GM12878 (cell line): ENCODE measurements at regions not wholly inside any gene's neighbourhood (a gene's known extent, or its start where the extent isn't known, plus 50 kb on each side); places are given as distances from the start of the nearest gene placed in this dataset.

Source experiments
- ATAC-seq: fragments of 200-7000 bp; cut with Tn5 transposase; 3 replicates; pipeline ENCODE4 v1.9.1; 2020; ENCODE audit warnings: mild to moderate bottlenecking, moderate library complexity
- BruUV-seq: library from RNA; stranded (reverse); fragments of 400-500 nt; replicated peaks from 2 replicates; lab custom pipeline; 2021; lab: Mats Ljungman, UMichigan
- CTCF ChIA-PET: fragments of 300-600 bp; sonication (Branson Sonifier 250); formaldehyde crosslinking; extraction: SDS; loops from one replicate; lab custom pipeline; 2021; ENCODE audit warnings: inconsistent platforms; lab: Yijun Ruan, JAX
- POLR2A ChIA-PET: fragments of 350-600 bp; formaldehyde crosslinking; extraction: SDS; loops from one replicate; lab custom pipeline; 2021; ENCODE audit warnings: inconsistent platforms; lab: Charles Lee
- RAD21 ChIA-PET: fragments of 300-600 bp; sonication (Branson Sonifier 250); formaldehyde crosslinking; loops from one replicate; lab custom pipeline; 2023; ENCODE audit warnings: antibody characterized with exemption; ENCODE audit not compliant: unreplicated experiment; lab: Charles Lee
- SMC1A ChIA-PET: fragments of 300-600 bp; sonication (Branson Sonifier 250); formaldehyde crosslinking; loops from one replicate; lab custom pipeline; 2023; ENCODE audit not compliant: unreplicated experiment, uncharacterized antibody; lab: Charles Lee
- DNase-seq: peaks from one replicate; pipeline ENCODE4 v3.0.0-alpha.2; 2011; ENCODE audit warnings: low read depth, low spot score
- FAIRE-seq: peaks from 3 replicates; lab custom pipeline; 2011; peaks lifted over from hg19 to GRCh38; lab: Jason Lieb, UNC
- H2AFZ ChIP-seq: 2 replicates; pipeline ENCODE4 v1.6.0; 2011; ENCODE audit warnings: low read depth, low read length, control low read depth; ENCODE audit not compliant: control insufficient read depth
- H3K27ac ChIP-seq: 2 replicates; pipeline ENCODE4 v1.5.1; 2011; ENCODE audit warnings: control low read depth; ENCODE audit not compliant: control insufficient read depth, insufficient read depth
- H3K27me3 ChIP-seq, 2 experiments: replicated peaks in 1 of 2; 2 replicates each; pipeline versions ENCODE4 v1.6.0 to v1.6.1; 2011; ENCODE audit warnings: low read length in 1 of 2; ENCODE audit not compliant: control insufficient read depth in 2 of 2, insufficient read depth in 2 of 2
- H3K36me3 ChIP-seq, 2 experiments: 2 replicates each; pipeline ENCODE4 v1.5.1; 2011; ENCODE audit warnings: low read length in 1 of 2; ENCODE audit not compliant: control insufficient read depth in 2 of 2, insufficient read depth in 2 of 2
- H3K4me1 ChIP-seq: 2 replicates; pipeline ENCODE4 v1.6.1; 2011; ENCODE audit warnings: mild to moderate bottlenecking, low read length, moderate library complexity, mixed read lengths; ENCODE audit not compliant: control insufficient read depth, insufficient read depth
- H3K4me2 ChIP-seq: 2 replicates; pipeline ENCODE4 v1.6.0; 2011; ENCODE audit warnings: control low read depth; ENCODE audit not compliant: control insufficient read depth, insufficient read depth
- H3K4me3 ChIP-seq: fragments of 200-600 bp; sonication (generic); 2 replicates; pipeline ENCODE4 v1.5.1; 2016
- H3K79me2 ChIP-seq: 2 replicates; pipeline ENCODE4 v1.6.0; 2011; ENCODE audit warnings: low read length; ENCODE audit not compliant: control insufficient read depth, insufficient read depth
- H3K9ac ChIP-seq: 2 replicates; pipeline ENCODE4 v1.8.0; 2011; ENCODE audit warnings: low read length, control low read depth, mixed read lengths; ENCODE audit not compliant: control insufficient read depth, insufficient read depth
- H3K9me3 ChIP-seq: replicated peaks from 3 replicates; pipeline ENCODE4 v1.5.1; 2011; ENCODE audit warnings: mild to moderate bottlenecking, low read length; ENCODE audit not compliant: control insufficient read depth, insufficient read depth
- H4K20me1 ChIP-seq: 2 replicates; pipeline ENCODE4 v1.6.0; 2011; ENCODE audit not compliant: control insufficient read depth, insufficient read depth
- BHLHE40 ChIP-seq, 2 experiments: fragments of 450-650 bp in 1 of 2; IDR thresholded peaks; 2 replicates each; pipeline ENCODE4 v1.6.1; 2011 to 2017; ENCODE audit warnings: low read depth in 2 of 2, borderline replicate concordance in 1 of 2, improper control_type of control experiment in 1 of 2, low read length in 1 of 2, mild to moderate bottlenecking in 1 of 2
- BMI1 ChIP-seq: fragments of 450-650 bp; IDR thresholded peaks from 2 replicates; pipeline ENCODE4 v1.6.1; 2016; ENCODE audit warnings: mild to moderate bottlenecking, moderate library complexity, borderline replicate concordance
- CBFB ChIP-seq: IDR thresholded peaks from 2 replicates; pipeline ENCODE4 v1.6.1; 2016; ENCODE audit warnings: antibody characterized with exemption, low read depth
- DPF2 ChIP-seq: fragments of 450-650 bp; IDR thresholded peaks from 2 replicates; pipeline ENCODE4 v1.6.1; 2017; ENCODE audit warnings: mild to moderate bottlenecking
- FOS ChIP-seq: IDR thresholded peaks from 3 replicates; pipeline ENCODE4 v1.6.1; 2011; ENCODE audit warnings: borderline replicate concordance; ENCODE audit not compliant: insufficient read length; ENCODE audit errors: extremely low read depth
- GABPA ChIP-seq: IDR thresholded peaks from 2 replicates; pipeline ENCODE4 v1.6.1; 2014; ENCODE audit warnings: antibody characterized with exemption, low read depth, mild to moderate bottlenecking, inconsistent platforms
- GATAD2B ChIP-seq: fragments of 450-650 bp; conservative IDR thresholded peaks from 2 replicates; pipeline ENCODE4 v1.6.1; 2017; ENCODE audit warnings: low read depth, mild to moderate bottlenecking, moderate library complexity
- JUNB ChIP-seq: IDR thresholded peaks from 2 replicates; pipeline ENCODE4 v1.6.1; 2016; ENCODE audit warnings: antibody characterized with exemption, mild to moderate bottlenecking
- NBN ChIP-seq: fragments of 450-650 bp; IDR thresholded peaks from 2 replicates; pipeline ENCODE4 v1.6.1; 2016
- NFYB ChIP-seq: IDR thresholded peaks from 2 replicates; pipeline ENCODE4 v1.6.1; 2011; ENCODE audit warnings: low read depth, mild to moderate bottlenecking, low read length, improper control_type of control experiment, moderate library complexity; ENCODE audit not compliant: insufficient read depth
- PAX8 ChIP-seq: fragments of 450-650 bp; IDR thresholded peaks from 2 replicates; pipeline ENCODE4 v1.6.1; 2017; ENCODE audit warnings: mild to moderate bottlenecking, moderate library complexity
- RCOR1 ChIP-seq: conservative IDR thresholded peaks from 2 replicates; pipeline ENCODE4 v1.6.1; 2012; ENCODE audit warnings: low read depth, low read length, improper control_type of control experiment
- SIN3A ChIP-seq: IDR thresholded peaks from 2 replicates; pipeline ENCODE4 v1.6.1; 2012; ENCODE audit warnings: low read depth, low read length, improper control_type of control experiment
- SMARCA5 ChIP-seq: fragments of 450-650 bp; IDR thresholded peaks from 2 replicates; pipeline ENCODE4 v1.6.1; 2017; ENCODE audit warnings: mild to moderate bottlenecking
- SMC3 ChIP-seq: IDR thresholded peaks from 2 replicates; pipeline ENCODE4 v1.6.1; 2011; ENCODE audit warnings: low read length, improper control_type of control experiment, borderline replicate concordance
- TAF1 ChIP-seq: IDR thresholded peaks from 2 replicates; pipeline ENCODE4 v1.6.1; 2011; ENCODE audit warnings: mild to moderate bottlenecking, low read depth, low read length, borderline replicate concordance
- ZZZ3 ChIP-seq: IDR thresholded peaks from 2 replicates; pipeline ENCODE4 v1.6.1; 2011; ENCODE audit warnings: low read depth; ENCODE audit not compliant: control insufficient read depth, insufficient read length
- WGBS: methylation state at CpG from one replicate; pipeline ENCODE4 v1.1.6; 2016; ENCODE audit warnings: low lambda C conversion rate; ENCODE audit not compliant: insufficient replicate concordance, insufficient coverage; ENCODE audit errors: missing lambda C conversion rate; 5-methylcytosine and 5-hydroxymethylcytosine counted together
- in situ Hi-C: fragments of 300-500 bp; cut with MboI; formaldehyde crosslinking; loops from 9 replicates; pipeline ENCODE4 v1.14.3; 2018; ENCODE audit warnings: mixed read lengths
- intact Hi-C: fragments of 100-400 bp; cut with micrococcal nuclease; formaldehyde crosslinking; loops from one replicate; pipeline ENCODE4 v1.14.2; 2022; ENCODE audit not compliant: unreplicated experiment
- TF ChIP-seq, protein P1 (sequence below): IDR thresholded peaks from 2 replicates; pipeline ENCODE4 v1.6.1; 2012; ENCODE audit warnings: low read depth, low read length, improper control_type of control experiment
- TF ChIP-seq, protein P2 (sequence below): IDR thresholded peaks from 2 replicates; pipeline ENCODE4 v1.6.1; 2012; ENCODE audit warnings: low read depth, low read length, improper control_type of control experiment

DNA sequence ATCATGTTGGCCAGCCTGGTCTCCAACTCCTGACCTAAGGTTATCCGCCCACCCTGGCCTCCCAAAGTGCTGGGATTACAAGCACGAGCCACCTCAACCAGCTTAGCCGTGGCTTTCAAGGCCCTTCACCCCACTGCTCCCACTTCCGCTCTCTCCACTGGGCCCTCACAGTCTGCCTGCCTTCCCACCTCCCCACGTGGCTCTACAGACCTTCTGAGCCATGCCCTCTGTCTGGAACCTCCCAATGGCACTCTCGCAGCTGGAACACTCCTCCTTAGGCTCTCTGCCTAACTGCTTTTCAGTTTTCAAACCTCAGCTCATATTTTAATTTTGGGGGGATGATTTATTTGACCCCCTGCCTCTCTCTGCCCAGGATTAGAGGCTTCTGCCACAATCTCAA, 59.3 kb upstream of the SH3RF1 start:
- 38% methylated on average over 6 of the region's 6 CpGs for WGBS
- H3K9me3 ChIP-seq = peaks cover 2% of the 10 kb centered on the region; the same call in 1 of the 3 replicates

More for the DNA sequence above, 59.3 kb upstream of the SH3RF1 start:
- H3K36me3 ChIP-seq = no peaks in the 10 kb centered on the region
- no peak overlapping the region for H3K9ac ChIP-seq
- POLR2A ChIA-PET = interaction anchor here (0.6 kb wide), 1 partner anchor 488 kb away, joined by 4 read pairs; no protein-coding TSS in a partner anchor
- intact Hi-C loops = no loop called here
- no peaks in the 10 kb centered on the region for H4K20me1 ChIP-seq
- no peak overlapping the region for H3K27ac ChIP-seq
- H3K4me3 ChIP-seq = no peak overlapping the region
- FAIRE-seq (no peak), DNase-seq (no peak), ATAC-seq (no peak)
- in situ Hi-C loops = no loop called here
- no peaks in the 10 kb centered on the region for H3K27me3 ChIP-seq
- no peak for TF ChIP-seq BHLHE40 (IDR thresholded peaks at IDR 0.05; ENCODE audit: borderline replicate concordance in 1 of 2, low read depth in 2 of 2, low read length in 1 of 2)
- no peak for TF ChIP-seq GATAD2B
- no peak for TF ChIP-seq RCOR1
- TF ChIP-seq, protein P1, sequence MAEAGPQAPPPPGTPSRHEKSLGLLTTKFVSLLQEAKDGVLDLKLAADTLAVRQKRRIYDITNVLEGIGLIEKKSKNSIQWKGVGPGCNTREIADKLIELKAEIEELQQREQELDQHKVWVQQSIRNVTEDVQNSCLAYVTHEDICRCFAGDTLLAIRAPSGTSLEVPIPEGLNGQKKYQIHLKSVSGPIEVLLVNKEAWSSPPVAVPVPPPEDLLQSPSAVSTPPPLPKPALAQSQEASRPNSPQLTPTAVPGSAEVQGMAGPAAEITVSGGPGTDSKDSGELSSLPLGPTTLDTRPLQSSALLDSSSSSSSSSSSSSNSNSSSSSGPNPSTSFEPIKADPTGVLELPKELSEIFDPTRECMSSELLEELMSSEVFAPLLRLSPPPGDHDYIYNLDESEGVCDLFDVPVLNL = no peak
- TF ChIP-seq JUNB = no peak
- TF ChIP-seq SIN3A = no peak
- no peak for TF ChIP-seq TAF1
- TF ChIP-seq PAX8 = no peak
- no peak for TF ChIP-seq GABPA
- TF ChIP-seq FOS = no peak
- no peak for TF ChIP-seq CBFB
- no peak for TF ChIP-seq SMARCA5
- no peak for TF ChIP-seq NFYB
- TF ChIP-seq NBN = no peak
- TF ChIP-seq BMI1 = no peak
- no peak for TF ChIP-seq ZZZ3
- TF ChIP-seq, protein P2, sequence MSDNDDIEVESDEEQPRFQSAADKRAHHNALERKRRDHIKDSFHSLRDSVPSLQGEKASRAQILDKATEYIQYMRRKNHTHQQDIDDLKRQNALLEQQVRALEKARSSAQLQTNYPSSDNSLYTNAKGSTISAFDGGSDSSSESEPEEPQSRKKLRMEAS = no peak
- TF ChIP-seq SMC3 = no peak
- no peak for TF ChIP-seq DPF2
- H3K4me1 ChIP-seq = no peaks in the 10 kb centered on the region
- CTCF ChIA-PET = no interaction called here
- SMC1A ChIA-PET = interaction anchor here (0.7 to 1.2 kb wide), 6 partner anchors 9 to 28 kb away, joined by 3 to 4 read pairs (median 3); no protein-coding TSS in a partner anchor
- H2AFZ ChIP-seq = no peak overlapping the region
- RAD21 ChIA-PET = no interaction called here
- H3K4me2 ChIP-seq = no peak overlapping the region
- no peaks in the 10 kb centered on the region for H3K79me2 ChIP-seq
- BruUV-seq = no TSS peak
